ENCODE measurements at regions not wholly inside any gene's neighbourhood (a gene's known extent, or its start where the extent isn't known, plus 50 kb on each side); places are given as distances from the start of the nearest gene placed in this dataset.

- TF ChIP-seq, protein P1, sequence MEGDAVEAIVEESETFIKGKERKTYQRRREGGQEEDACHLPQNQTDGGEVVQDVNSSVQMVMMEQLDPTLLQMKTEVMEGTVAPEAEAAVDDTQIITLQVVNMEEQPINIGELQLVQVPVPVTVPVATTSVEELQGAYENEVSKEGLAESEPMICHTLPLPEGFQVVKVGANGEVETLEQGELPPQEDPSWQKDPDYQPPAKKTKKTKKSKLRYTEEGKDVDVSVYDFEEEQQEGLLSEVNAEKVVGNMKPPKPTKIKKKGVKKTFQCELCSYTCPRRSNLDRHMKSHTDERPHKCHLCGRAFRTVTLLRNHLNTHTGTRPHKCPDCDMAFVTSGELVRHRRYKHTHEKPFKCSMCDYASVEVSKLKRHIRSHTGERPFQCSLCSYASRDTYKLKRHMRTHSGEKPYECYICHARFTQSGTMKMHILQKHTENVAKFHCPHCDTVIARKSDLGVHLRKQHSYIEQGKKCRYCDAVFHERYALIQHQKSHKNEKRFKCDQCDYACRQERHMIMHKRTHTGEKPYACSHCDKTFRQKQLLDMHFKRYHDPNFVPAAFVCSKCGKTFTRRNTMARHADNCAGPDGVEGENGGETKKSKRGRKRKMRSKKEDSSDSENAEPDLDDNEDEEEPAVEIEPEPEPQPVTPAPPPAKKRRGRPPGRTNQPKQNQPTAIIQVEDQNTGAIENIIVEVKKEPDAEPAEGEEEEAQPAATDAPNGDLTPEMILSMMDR (IDR thresholded peaks at IDR 0.05; ENCODE audit: poor library complexity, severe bottlenecking) = no peak
- H3K27ac ChIP-seq (ENCODE audit: poor library complexity, severe bottlenecking) = no peak overlapping the region
- no peaks in the 10 kb centered on the region for H3K9me3 ChIP-seq (ENCODE audit: severe bottlenecking)
- no peaks in the 10 kb centered on the region for H3K36me3 ChIP-seq (ENCODE audit: low read depth)
- ATAC-seq (ENCODE audit: low read depth) (no peak), DNase-seq (ENCODE audit: low spot score) (no peak)
- H3K27me3 ChIP-seq (ENCODE audit: insufficient read depth, poor library complexity, severe bottlenecking) = no peaks in the 10 kb centered on the region
- no peaks in the 10 kb centered on the region for H3K4me1 ChIP-seq (ENCODE audit: insufficient read depth, poor library complexity, severe bottlenecking)
- no peak overlapping the region for H3K4me3 ChIP-seq (ENCODE audit: severe bottlenecking)
These were observed 224.8 kb downstream of the LMO4 start for GRCh38 chr1:87553511-87553910.

- Histone ChIP-seq H3K4me3 (ENCODE audit: severe bottlenecking) (no peak overlapping the region), H3K27ac (ENCODE audit: poor library complexity, severe bottlenecking) (no peak overlapping the region), H3K9me3 (ENCODE audit: severe bottlenecking) (no peaks in the 10 kb centered on the region), H3K36me3 (ENCODE audit: low read depth) (no peaks in the 10 kb centered on the region), H3K27me3 (ENCODE audit: insufficient read depth, poor library complexity, severe bottlenecking) (no peaks in the 10 kb centered on the region), H3K4me1 (ENCODE audit: insufficient read depth, poor library complexity, severe bottlenecking) (no peaks in the 10 kb centered on the region)
- ATAC-seq (ENCODE audit: low read depth) (no peak), DNase-seq (ENCODE audit: low spot score) (no peak)
- TF ChIP-seq, protein P1 (IDR thresholded peaks at IDR 0.05; ENCODE audit: poor library complexity, severe bottlenecking) = no peak
These were observed 226.7 kb downstream of the LMO4 start for GRCh38 chr1:87555366-87555765.

DNA sequence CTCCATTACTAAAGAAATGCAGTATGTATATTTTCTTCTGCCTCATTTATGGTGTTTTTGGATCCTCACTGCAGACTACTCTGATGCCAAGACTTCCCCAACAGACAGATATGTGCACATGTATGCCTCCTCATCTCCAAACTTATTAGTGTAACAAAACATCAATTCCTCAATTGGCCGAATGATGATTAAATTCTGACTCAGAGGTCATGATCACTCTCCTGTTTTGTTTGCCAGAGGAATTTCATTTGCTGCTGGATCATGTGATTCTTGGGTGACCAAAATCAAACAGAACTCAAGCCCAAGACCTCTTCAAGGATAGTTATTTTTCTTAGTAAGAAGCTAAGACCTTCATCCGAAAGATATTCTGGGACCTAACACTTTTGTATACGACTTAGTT lies 227.6 kb downstream of the LMO4 start:
- Histone ChIP-seq H3K27me3 (ENCODE audit: insufficient read depth, poor library complexity, severe bottlenecking) (no peaks in the 10 kb centered on the region), H3K4me1 (ENCODE audit: insufficient read depth, poor library complexity, severe bottlenecking) (no peaks in the 10 kb centered on the region), H3K27ac (ENCODE audit: poor library complexity, severe bottlenecking) (no peak overlapping the region), H3K4me3 (ENCODE audit: severe bottlenecking) (no peak overlapping the region), H3K9me3 (ENCODE audit: severe bottlenecking) (no peaks in the 10 kb centered on the region), H3K36me3 (ENCODE audit: low read depth) (no peaks in the 10 kb centered on the region)
- ATAC-seq (ENCODE audit: low read depth) (no peak), DNase-seq (ENCODE audit: low spot score) (no peak)
- TF ChIP-seq, protein P1 (IDR thresholded peaks at IDR 0.05; ENCODE audit: poor library complexity, severe bottlenecking) = no peak

DNA sequence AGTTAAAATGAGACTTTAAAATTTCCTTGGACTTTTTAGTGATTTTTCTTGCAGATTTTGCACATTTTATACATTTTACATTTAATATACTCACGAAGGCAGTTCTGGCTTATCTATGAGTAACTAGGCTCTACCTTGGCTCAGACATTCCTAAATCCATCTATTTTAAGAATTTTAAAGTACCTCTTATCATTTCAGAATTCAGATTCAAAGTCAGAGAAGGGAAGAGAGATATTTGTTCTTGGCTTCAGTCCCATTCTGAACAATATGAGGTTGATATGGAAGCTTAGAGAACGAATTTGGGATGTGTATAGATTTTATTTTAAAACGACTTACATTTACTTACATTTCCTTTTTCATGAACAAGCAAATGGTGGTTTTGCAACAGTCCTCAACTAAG lies 230.2 kb downstream of the LMO4 start:
- no peaks in the 10 kb centered on the region for H3K4me1 ChIP-seq (ENCODE audit: insufficient read depth, poor library complexity, severe bottlenecking)
- no peak for DNase-seq (ENCODE audit: low spot score)
- no peaks in the 10 kb centered on the region for H3K36me3 ChIP-seq (ENCODE audit: low read depth)
- TF ChIP-seq, protein P1 (IDR thresholded peaks at IDR 0.05; ENCODE audit: poor library complexity, severe bottlenecking) = no peak
- H3K9me3 ChIP-seq (ENCODE audit: severe bottlenecking) = no peaks in the 10 kb centered on the region
- no peaks in the 10 kb centered on the region for H3K27me3 ChIP-seq (ENCODE audit: insufficient read depth, poor library complexity, severe bottlenecking)
- no peak overlapping the region for H3K27ac ChIP-seq (ENCODE audit: poor library complexity, severe bottlenecking)
- H3K4me3 ChIP-seq (ENCODE audit: severe bottlenecking) = no peak overlapping the region
- ATAC-seq (ENCODE audit: low read depth) = no peak

DNA sequence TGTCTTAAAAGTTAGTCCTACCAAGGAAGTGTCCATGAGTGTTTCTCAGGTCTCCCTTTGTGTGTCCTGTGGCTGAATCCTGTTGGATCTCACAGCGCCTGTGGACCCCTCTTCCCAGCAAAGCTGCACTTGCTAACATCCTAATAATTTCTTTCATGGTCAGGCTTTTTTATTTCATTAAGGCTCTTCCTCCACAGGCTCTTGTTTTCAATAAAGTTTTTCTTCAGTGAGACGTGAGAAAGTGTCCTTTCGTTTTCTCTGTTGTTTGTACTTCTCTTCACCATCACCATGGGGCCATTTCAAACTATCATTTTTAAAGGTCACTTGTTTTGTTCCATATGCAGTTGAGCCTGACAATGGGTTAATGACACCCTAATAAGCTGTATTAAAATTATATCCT lies 231.5 kb downstream of the LMO4 start:
- Histone ChIP-seq H3K36me3 (ENCODE audit: low read depth) (no peaks in the 10 kb centered on the region), H3K27ac (ENCODE audit: poor library complexity, severe bottlenecking) (no peak overlapping the region), H3K27me3 (ENCODE audit: insufficient read depth, poor library complexity, severe bottlenecking) (no peaks in the 10 kb centered on the region), H3K4me1 (ENCODE audit: insufficient read depth, poor library complexity, severe bottlenecking) (no peaks in the 10 kb centered on the region), H3K4me3 (ENCODE audit: severe bottlenecking) (no peak overlapping the region), H3K9me3 (ENCODE audit: severe bottlenecking) (no peaks in the 10 kb centered on the region)
- TF ChIP-seq, protein P1 (IDR thresholded peaks at IDR 0.05; ENCODE audit: poor library complexity, severe bottlenecking) = no peak
- DNase-seq (ENCODE audit: low spot score) (no peak), ATAC-seq (ENCODE audit: low read depth) (no peak)

Data from RWPE2 (cell line).